Hindlimb muscle (tissue), 1 donor: ENCODE measurements at regions not wholly inside any gene's neighbourhood (a gene's known extent, or its start where the extent isn't known, plus 50 kb on each side); places are given as distances from the start of the nearest gene placed in this dataset.

ENCODE experiments used
- DNase-seq: peaks from one replicate; pipeline ENCODE4 v3.0.0-alpha.2; 2013

DNA sequence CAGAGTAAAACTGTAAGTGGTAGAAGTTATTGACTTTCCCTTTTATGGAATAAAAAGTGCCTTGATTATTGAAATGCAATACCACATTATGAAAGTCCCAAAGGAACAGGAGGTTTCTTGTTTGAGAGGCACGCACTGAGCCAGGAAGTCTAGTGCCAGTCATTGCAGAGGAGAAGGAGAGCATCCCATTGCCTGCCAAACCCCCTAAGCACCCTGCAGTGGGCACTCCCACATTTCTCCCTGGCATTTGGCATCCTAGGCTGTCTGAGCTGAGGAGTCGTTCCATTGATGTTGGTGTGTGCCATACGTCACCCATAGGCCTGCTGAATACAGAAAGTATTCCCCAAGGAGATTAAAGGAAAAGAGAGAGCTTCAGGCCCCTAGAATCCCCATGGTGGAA, 85.7 kb upstream of the MBNL2 start:
- no peak for DNase-seq

- DNase-seq = no peak
These were observed 82.4 kb upstream of the MBNL2 start for GRCh38 chr13:97139691-97140090.

DNA sequence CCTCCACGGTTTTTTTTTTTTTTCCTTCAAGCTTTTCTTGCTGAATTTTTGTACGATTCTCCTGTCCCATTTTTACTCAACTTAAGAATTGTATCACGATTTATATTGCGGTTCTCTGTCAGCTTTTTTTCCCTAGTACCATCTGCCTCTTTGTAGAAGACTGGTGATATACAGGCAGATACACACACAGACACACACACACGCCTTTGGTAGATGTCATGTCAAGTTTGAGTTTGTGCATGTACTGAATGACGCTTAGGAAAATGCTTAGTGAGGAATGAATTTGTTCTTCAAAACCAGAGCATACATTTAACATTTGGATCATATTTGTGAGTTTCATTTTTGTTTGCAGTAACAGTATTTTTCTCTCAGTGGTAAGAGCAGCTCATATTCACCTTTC, 82.0 kb upstream of the MBNL2 start:
- DNase-seq = no peak

DNA sequence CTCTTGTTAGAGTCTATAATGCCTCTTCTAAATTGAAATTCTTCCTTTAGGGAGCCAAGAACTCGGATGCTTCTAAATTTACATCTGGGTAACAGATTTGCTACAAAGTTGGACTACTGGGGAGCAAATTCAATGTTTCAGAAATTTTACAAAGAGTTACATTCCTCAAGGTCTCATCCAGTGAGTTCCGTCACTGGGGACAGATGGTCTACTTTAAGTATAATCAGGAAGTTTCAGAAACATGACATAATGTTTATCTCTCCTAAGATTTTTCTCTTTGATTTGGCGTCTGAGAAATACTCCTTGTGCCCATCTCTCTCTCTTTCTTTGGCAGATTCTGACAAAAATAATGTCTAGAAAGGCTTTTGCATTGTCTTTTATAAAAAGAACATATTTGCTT, 81.5 kb upstream of the MBNL2 start:
- DNase-seq = no peak

DNA sequence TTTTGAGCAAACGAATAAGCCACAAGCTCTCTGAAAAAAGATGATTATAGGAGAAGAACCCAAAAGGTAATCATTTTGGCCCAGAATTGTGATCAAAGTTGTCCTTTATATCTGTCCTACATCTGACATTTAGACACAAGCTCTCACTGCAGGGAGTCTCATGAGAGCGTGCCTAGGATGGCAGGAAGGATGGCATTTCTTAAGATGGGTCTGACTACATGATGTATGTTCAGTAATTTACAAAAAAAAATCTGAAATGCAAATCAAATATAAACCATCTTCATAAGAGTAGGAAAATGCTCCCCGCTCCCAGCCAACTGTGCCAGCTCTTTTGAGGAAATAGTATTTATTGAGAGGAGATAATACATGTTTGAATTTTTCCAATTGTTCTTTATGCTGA, 81.0 kb upstream of the MBNL2 start:
- no peak for DNase-seq

- no peak for DNase-seq
These were observed 80.5 kb upstream of the MBNL2 start for GRCh38 chr13:97141564-97142005.

- no peak for DNase-seq
These were observed 79.7 kb upstream of the MBNL2 start for GRCh38 chr13:97142452-97142851.

GRCh38 chr13:97145057-97145456, 77.1 kb upstream of the MBNL2 start:
- DNase-seq = no peak

DNA sequence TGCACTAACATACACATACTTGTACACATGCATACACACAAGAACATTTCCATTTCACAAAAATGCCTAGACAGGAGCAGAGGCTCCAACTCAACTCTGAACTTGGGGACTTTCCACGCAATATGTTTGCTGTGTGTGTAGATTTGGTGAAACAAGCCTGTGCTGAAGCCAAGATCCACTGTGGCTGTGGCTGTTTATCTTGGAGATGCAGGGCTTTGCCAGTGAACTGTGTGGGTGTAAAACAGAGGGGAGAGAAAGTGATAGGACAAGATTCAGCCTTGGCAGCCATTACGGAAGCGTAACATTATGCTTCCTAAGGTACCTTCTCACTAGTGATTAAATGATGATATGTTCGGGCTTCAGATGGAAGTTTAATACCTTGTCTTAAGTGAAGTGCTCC, 73.2 kb upstream of the MBNL2 start:
- DNase-seq = no peak

- DNase-seq = no peak
These were observed 61.7 kb upstream of the MBNL2 start for GRCh38 chr13:97160421-97160820.

DNA sequence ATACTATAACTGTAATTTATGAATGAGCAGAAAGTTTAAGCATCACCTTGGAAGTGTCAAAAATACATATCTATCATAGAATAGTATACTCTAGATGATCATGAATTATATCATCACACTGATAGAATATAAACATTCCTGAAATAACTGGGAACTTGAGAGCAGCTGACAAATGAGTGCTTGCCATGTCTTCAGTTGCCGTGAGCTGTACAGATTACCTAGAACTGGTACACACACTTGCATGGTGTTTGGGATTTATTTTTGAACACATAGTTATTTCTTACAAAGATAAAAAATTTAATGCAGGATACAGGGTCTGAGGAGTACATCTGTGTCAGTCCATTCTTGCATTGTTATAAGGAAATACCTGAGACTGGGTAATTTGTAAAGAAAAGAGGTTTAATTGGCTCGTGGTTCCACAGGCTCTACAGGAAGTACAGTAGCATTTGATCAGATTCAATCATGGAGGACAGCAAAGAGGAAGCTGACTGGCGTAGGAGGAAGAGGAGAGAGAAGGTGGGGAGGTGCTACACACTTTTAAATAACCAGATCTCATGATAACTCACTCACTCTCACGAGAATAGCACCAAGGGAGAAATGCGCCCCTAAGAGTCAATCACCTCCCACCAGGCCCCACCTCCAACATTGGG, 60.4 kb upstream of the MBNL2 start:
- no peak for DNase-seq

DNA sequence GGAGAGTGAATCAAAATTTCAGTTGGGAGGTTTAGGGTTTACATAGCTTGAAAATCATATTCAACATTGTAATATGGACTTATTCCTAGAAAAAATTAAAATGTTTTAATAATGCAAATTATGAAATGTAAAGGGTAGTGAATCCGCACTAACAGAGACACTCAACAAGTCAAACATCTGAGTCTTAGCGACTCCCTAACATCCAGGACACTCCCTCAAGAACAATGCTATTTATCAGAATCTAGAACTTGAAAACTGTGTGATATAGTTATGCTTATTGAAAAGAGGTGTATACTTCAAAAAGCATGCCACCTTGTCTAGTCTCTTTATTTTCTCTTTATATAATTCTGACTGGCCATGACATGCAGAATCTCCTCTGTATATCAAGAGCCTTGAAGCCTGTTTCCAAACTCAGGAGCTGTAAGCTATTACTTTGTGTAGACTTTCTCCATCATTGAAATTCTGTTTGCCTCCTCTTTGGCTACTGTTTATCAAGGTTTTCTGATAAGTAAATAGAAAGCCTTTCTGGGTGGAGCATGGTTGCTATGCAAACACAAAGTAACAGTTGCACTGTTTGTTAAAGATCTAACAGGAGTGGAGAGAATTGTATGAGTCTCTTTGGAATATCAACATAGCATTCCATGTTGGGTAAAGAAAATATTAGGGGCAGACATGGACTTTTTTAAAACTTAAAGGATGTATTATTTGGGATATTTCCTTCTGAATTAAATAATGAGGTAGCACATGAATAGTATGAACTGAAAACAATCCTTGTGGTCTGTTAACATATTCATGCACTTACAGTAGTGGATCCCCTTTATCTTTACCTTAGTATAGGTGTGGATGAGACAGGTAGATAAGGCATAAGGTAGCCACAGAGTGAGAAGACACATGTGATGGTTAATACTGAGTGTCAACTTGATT, 56.4 kb upstream of the MBNL2 start:
- DNase-seq = no peak

DNA sequence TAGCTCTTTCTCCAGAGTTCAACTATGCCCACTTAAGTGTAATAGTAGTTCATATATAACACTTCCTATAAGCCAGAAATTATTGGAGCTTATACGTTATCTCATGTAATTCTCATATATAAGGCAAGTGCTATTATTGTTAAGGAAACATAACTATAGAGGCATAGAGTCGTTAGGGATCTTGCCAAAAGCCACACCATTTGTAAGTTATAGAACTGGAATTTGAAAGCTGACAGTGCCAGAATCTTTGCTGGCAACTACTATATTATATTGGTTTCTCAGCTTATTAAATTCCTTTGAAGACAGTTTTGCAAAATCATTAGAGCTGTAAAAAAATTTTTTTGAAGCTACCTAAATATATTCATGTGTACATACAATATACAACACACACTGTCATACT, 51.0 kb upstream of the MBNL2 start:
- no peak for DNase-seq
